K562 (cell line): ENCODE measurements at regions not wholly inside any gene's neighbourhood (a gene's known extent, or its start where the extent isn't known, plus 50 kb on each side); places are given as distances from the start of the nearest gene placed in this dataset.

Experiments
- ATAC-seq: fragments of 200-7000 bp; cut with Tn5 transposase; 3 replicates; pipeline ENCODE4 v1.9.1; 2020; ENCODE audit warnings: moderate library complexity
- BruUV-seq: library from RNA; stranded (reverse); fragments of 400-500 nt; replicated peaks from 2 replicates; lab custom pipeline; 2021; lab: Mats Ljungman, UMichigan
- CTCF ChIA-PET: fragments of 300-600 bp; formaldehyde crosslinking; extraction: SDS; loops from one replicate; lab custom pipeline; 2021; ENCODE audit warnings: low intra/inter-chr PET ratio; lab: Yijun Ruan, JAX
- POLR2A ChIA-PET: fragments of 300-600, 350-650 bp; sonication (Branson Sonifier 250); formaldehyde crosslinking; extraction: SDS; loops from one replicate; lab custom pipeline; 2021; ENCODE audit warnings: antibody characterized with exemption, inconsistent platforms; lab: Yijun Ruan, JAX
- DNase-seq, 4 experiments: peaks; one replicate each; pipeline versions ENCODE4 v3.0.0 to v3.0.0-alpha.2; 2011 to 2018; ENCODE audit warnings: low spot score in 3 of 4, mixed read lengths in 3 of 4; ENCODE audit errors: extremely low read depth in 1 of 4
- FAIRE-seq: peaks from 2 replicates; lab custom pipeline; 2011; peaks lifted over from hg19 to GRCh38; lab: Jason Lieb, UNC
- H2AFZ ChIP-seq: 2 replicates; pipeline ENCODE4 v1.6.0; 2011; ENCODE audit warnings: low read depth, low read length, control low read depth, inconsistent platforms
- H3K27ac ChIP-seq: fragments of 200-600 bp; 3 replicates; pipeline ENCODE4 v1.8.0; 2011; ENCODE audit warnings: low read depth, mild to moderate bottlenecking, control low read depth, inconsistent platforms, low read length, moderate library complexity, mixed read lengths; ENCODE audit errors: extremely low read depth
- H3K27me3 ChIP-seq, 2 experiments: fragments of 300-600 bp in 1 of 2; 2 replicates in 1 of 2; 3 replicates in 1 of 2; pipeline versions ENCODE4 v1.6.0 to v1.8.0; 2011; ENCODE audit warnings: inconsistent platforms in 2 of 2, low read length in 2 of 2, mild to moderate bottlenecking in 1 of 2, mixed read lengths in 1 of 2, moderate library complexity in 1 of 2; ENCODE audit not compliant: control insufficient read depth in 2 of 2, insufficient read depth in 2 of 2
- H3K36me3 ChIP-seq: fragments of 300-600 bp; 3 replicates; pipeline ENCODE4 v1.8.0; 2011; ENCODE audit warnings: mild to moderate bottlenecking, low read length, inconsistent platforms; ENCODE audit not compliant: control insufficient read depth, insufficient read depth
- H3K4me1 ChIP-seq, 2 experiments: fragments of 200-600 bp in 1 of 2; replicated peaks in 1 of 2; 2 replicates in 1 of 2; 3 replicates in 1 of 2; pipeline versions ENCODE4 v1.5.1 to v1.8.0; 2011; ENCODE audit warnings: inconsistent platforms in 2 of 2, low read length in 2 of 2, mild to moderate bottlenecking in 1 of 2, mixed read lengths in 1 of 2, moderate library complexity in 1 of 2; ENCODE audit not compliant: control insufficient read depth in 2 of 2, insufficient read depth in 2 of 2
- H3K4me2 ChIP-seq: 2 replicates; pipeline ENCODE4 v1.6.1; 2011; ENCODE audit warnings: low read length, control low read depth, inconsistent platforms, mixed read lengths; ENCODE audit not compliant: insufficient read depth
- H3K4me3 ChIP-seq: fragments of 200-600 bp; sonication (generic), shearing (Covaris generic); 2 replicates; pipeline ENCODE4 v1.5.1; 2016; ENCODE audit warnings: control low read depth, inconsistent platforms
- H3K79me2 ChIP-seq: fragments of 200-600 bp; 3 replicates; pipeline ENCODE4 v1.8.0; 2011; ENCODE audit warnings: low read length, inconsistent platforms; ENCODE audit not compliant: control insufficient read depth, insufficient read depth
- H3K9ac ChIP-seq, 2 experiments: 2 replicates each; pipeline versions ENCODE4 v1.6.0 to v1.6.1; 2011; ENCODE audit warnings: low read depth in 2 of 2, low read length in 2 of 2, control low read depth in 1 of 2, inconsistent platforms in 1 of 2, mild to moderate bottlenecking in 1 of 2, mixed read lengths in 1 of 2; ENCODE audit not compliant: insufficient read depth in 1 of 2
- H3K9me1 ChIP-seq: one replicate; pipeline ENCODE4 v1.6.0; 2011; ENCODE audit warnings: inconsistent platforms, mild to moderate bottlenecking, low read length, moderate library complexity; ENCODE audit not compliant: control insufficient read depth, insufficient read depth
- H3K9me3 ChIP-seq: replicated peaks from 2 replicates; pipeline ENCODE4 v1.5.1; 2011; ENCODE audit warnings: low read depth, low read length, inconsistent platforms; ENCODE audit not compliant: control insufficient read depth, insufficient read depth
- H4K20me1 ChIP-seq: replicated peaks from 2 replicates; pipeline ENCODE4 v1.6.1; 2011; ENCODE audit warnings: low read length, inconsistent platforms, mixed read lengths; ENCODE audit not compliant: control insufficient read depth, insufficient read depth
- BRF1 ChIP-seq: IDR thresholded peaks from 3 replicates; pipeline ENCODE4 v1.6.1; 2011; ENCODE audit warnings: borderline replicate concordance, mild to moderate bottlenecking; ENCODE audit not compliant: insufficient read length; ENCODE audit errors: extremely low read depth
- CCNT2 ChIP-seq: IDR thresholded peaks from 2 replicates; pipeline ENCODE4 v1.6.1; 2011; ENCODE audit warnings: borderline replicate concordance, low read depth, mild to moderate bottlenecking, moderate library complexity, mixed read lengths, low read length; ENCODE audit not compliant: insufficient read length; ENCODE audit errors: extremely low read depth
- E4F1 ChIP-seq: fragments of 250-450 bp; sonication (Bioruptor Pico); IDR thresholded peaks from 2 replicates; pipeline ENCODE4 v1.5.0; 2021; ENCODE audit warnings: mild to moderate bottlenecking, borderline replicate concordance
- GABPA ChIP-seq: fragments of 200-800 bp; sonication (Bioruptor generic); conservative IDR thresholded peaks from 2 replicates; pipeline ENCODE4 v1.6.1; 2016; ENCODE audit warnings: low read depth, missing genetic modification characterization, missing compliant biosample characterization
- GTF2E2 ChIP-seq: fragments of 200-800 bp; sonication (Bioruptor generic); IDR thresholded peaks from 2 replicates; pipeline ENCODE4 v1.6.1; 2016; ENCODE audit warnings: missing genetic modification characterization, missing compliant biosample characterization
- HEY1 ChIP-seq: fragments of 250-450 bp; sonication (Bioruptor Pico); IDR thresholded peaks from 2 replicates; pipeline ENCODE4 v1.5.0; 2020; ENCODE audit warnings: mild to moderate bottlenecking, moderate library complexity, borderline replicate concordance
- HMGN3 ChIP-seq: IDR thresholded peaks from 2 replicates; pipeline ENCODE4 v1.6.1; 2011; ENCODE audit warnings: borderline replicate concordance, low read depth, mild to moderate bottlenecking, mixed read lengths, low read length; ENCODE audit not compliant: insufficient read length; ENCODE audit errors: extremely low read depth
- NFATC3 ChIP-seq: fragments of 450-650 bp; IDR thresholded peaks from 2 replicates; pipeline ENCODE4 v1.6.1; 2017; ENCODE audit warnings: mild to moderate bottlenecking
- NR2C2 ChIP-seq, 2 experiments: fragments of 200-800 bp in 1 of 2; sonication (Bioruptor generic) in 1 of 2; sonication (generic) in 1 of 2; formaldehyde crosslinking in 1 of 2; IDR thresholded peaks; 2 replicates each; pipeline versions ENCODE4 v1.6.1 to v1.8.0; 2016 to 2022; ENCODE audit warnings: mild to moderate bottlenecking in 1 of 2, missing compliant biosample characterization in 1 of 2, missing genetic modification characterization in 1 of 2, missing genetic modification reagents in 1 of 2
- NR2F6 ChIP-seq: fragments of 450-650 bp; formaldehyde crosslinking; IDR thresholded peaks from 2 replicates; pipeline ENCODE4 v1.4.0; 2020; ENCODE audit warnings: mild to moderate bottlenecking
- RBM14 ChIP-seq: fragments of 200-400 bp; formaldehyde crosslinking; IDR thresholded peaks from 2 replicates; pipeline ENCODE4 v1.6.1; 2018; ENCODE audit warnings: low read depth, mild to moderate bottlenecking, low read length, moderate library complexity, borderline replicate concordance; ENCODE audit not compliant: insufficient read depth
- SIX5 ChIP-seq, 2 experiments: IDR thresholded peaks; 2 replicates each; pipeline ENCODE4 v1.6.1; 2011; ENCODE audit warnings: low read length in 2 of 2, borderline replicate concordance in 1 of 2, low read depth in 1 of 2, mild to moderate bottlenecking in 1 of 2, moderate library complexity in 1 of 2; ENCODE audit not compliant: insufficient read depth in 1 of 2
- SMAD4 ChIP-seq: fragments of 250-450 bp; sonication (Bioruptor Pico); conservative IDR thresholded peaks from 2 replicates; pipeline ENCODE4 v1.8.0; 2021; ENCODE audit warnings: inconsistent platforms, mild to moderate bottlenecking, moderate library complexity
- SMC3 ChIP-seq: conservative IDR thresholded peaks from 2 replicates; pipeline ENCODE4 v1.6.1; 2011; ENCODE audit warnings: low read depth, low read length, improper control_type of control experiment; ENCODE audit not compliant: insufficient read depth
- TEAD1 ChIP-seq, 2 experiments: fragments of 450-650 bp in 1 of 2; sonication (generic) in 1 of 2; formaldehyde crosslinking; IDR thresholded peaks; 2 replicates each; pipeline versions ENCODE4 v1.4.0 to v1.8.0; 2020 to 2022; ENCODE audit warnings: mild to moderate bottlenecking in 2 of 2, missing genetic modification reagents in 1 of 2
- TOE1 ChIP-seq, 2 experiments: fragments of 450-650 bp in 1 of 2; sonication (generic) in 1 of 2; formaldehyde crosslinking in 1 of 2; IDR thresholded peaks; 2 replicates each; pipeline versions ENCODE4 v1.7.1 to v1.8.0; 2016 to 2022; ENCODE audit warnings: borderline replicate concordance in 2 of 2, mild to moderate bottlenecking in 2 of 2, antibody characterized with exemption in 1 of 2, inconsistent platforms in 1 of 2, low read depth in 1 of 2, missing genetic modification reagents in 1 of 2, moderate library complexity in 1 of 2
- ZFP91 ChIP-seq: sonication (generic); formaldehyde crosslinking; IDR thresholded peaks from 2 replicates; pipeline ENCODE4 v1.8.0; 2022; ENCODE audit warnings: mild to moderate bottlenecking, missing genetic modification reagents
- ZNF644 ChIP-seq: fragments of 200-800 bp; sonication (Bioruptor generic); IDR thresholded peaks from 2 replicates; pipeline ENCODE4 v1.6.1; 2016; ENCODE audit warnings: low read depth, missing genetic modification characterization, missing compliant biosample characterization
- WGBS: fragments of 100-300 bp; shearing (Covaris generic); methylation state at CpG from one replicate; pipeline ENCODE4 v1.1.6; 2016; ENCODE audit warnings: low coverage, mixed read lengths; ENCODE audit not compliant: insufficient coverage; ENCODE audit errors: missing lambda C conversion rate; 5-methylcytosine and 5-hydroxymethylcytosine counted together
- in situ Hi-C: fragments of 300-500 bp; cut with MboI; formaldehyde crosslinking; loops from 4 replicates; pipeline ENCODE4 v1.15.0; 2018; ENCODE audit warnings: inconsistent platforms, mixed read lengths
- intact Hi-C: fragments of 100-400 bp; cut with micrococcal nuclease; formaldehyde crosslinking; loops from 2 replicates; pipeline ENCODE4 v1.14.2; 2022

DNA sequence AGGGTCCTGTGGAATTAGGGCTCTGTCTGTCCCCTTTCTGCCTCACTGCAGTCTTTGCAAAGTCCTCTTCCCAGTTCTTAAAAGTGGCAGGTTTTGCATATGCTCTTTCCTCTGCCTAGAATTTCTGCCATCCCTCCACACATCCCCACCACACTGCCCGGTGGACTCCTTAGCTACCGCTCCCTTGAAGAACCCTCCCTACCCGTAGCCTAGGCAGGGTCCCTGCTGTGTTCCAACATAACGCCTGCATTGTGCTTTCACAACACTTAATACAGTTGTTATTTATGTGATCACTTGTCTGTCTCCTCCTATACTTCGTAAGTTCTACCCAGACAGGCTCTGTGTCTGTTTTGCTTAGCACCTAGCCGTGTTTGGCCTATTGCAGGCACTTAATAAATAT is 142.5 kb upstream of the DMRT1 start:
- ATAC-seq (no peak), FAIRE-seq (no peak)
- in situ Hi-C loops = no loop called here
- TF ChIP-seq ZFP91 (CRISPR knock-in tag) (no peak), SMC3 (no peak), HEY1 (no peak), E4F1 (CRISPR knock-in tag) (no peak), SIX5 (IDR thresholded peaks at IDR 0.05; ENCODE audit: borderline replicate concordance in 1 of 2, insufficient read depth in 1 of 2, low read depth in 1 of 2, low read length in 2 of 2) (no peak), TOE1 (IDR thresholded peaks at IDR 0.05; ENCODE audit: borderline replicate concordance) (no peak), TOE1 (CRISPR knock-in tag; IDR thresholded peaks at IDR 0.05; ENCODE audit: borderline replicate concordance, low read depth) (no peak), SMAD4 (no peak), NR2F6 (CRISPR knock-in tag) (no peak), NR2C2 (CRISPR knock-in tag; IDR thresholded peaks at IDR 0.05) (no peak), NR2C2 (tag; IDR thresholded peaks at IDR 0.05) (no peak), HMGN3 (no peak), NFATC3 (no peak), ZNF644 (tag) (no peak), GABPA (no peak), CCNT2 (no peak), RBM14 (no peak), GTF2E2 (no peak), TEAD1 (CRISPR knock-in tag; IDR thresholded peaks at IDR 0.05) (no peak), BRF1 (no peak)

More for the DNA sequence above, 142.5 kb upstream of the DMRT1 start:
- Histone ChIP-seq H3K36me3 (no peaks in the 10 kb centered on the region), H3K27ac (no peak overlapping the region), H3K9me3 (no peaks in the 10 kb centered on the region), H2AFZ (no peak overlapping the region), H3K27me3 (peaks cover 0 to 10% of the 10 kb centered on the region in 2 experiments; a peak in 3 of 5 replicates), H3K4me3 (no peak overlapping the region), H4K20me1 (no peaks in the 10 kb centered on the region), H3K4me1 (no peaks in the 10 kb centered on the region), H3K79me2 (no peaks in the 10 kb centered on the region), H3K4me2 (no peak overlapping the region), H3K9me1 (no peaks in the 10 kb centered on the region), H3K9ac (no peak overlapping the region)
- ChIA-PET POLR2A (no interaction called here), CTCF (no interaction called here)
- WGBS = 0% methylated on average over 6 of the region's 6 CpGs
- no peak for DNase-seq
- intact Hi-C loops = no loop called here
- no TSS peak for BruUV-seq
